Activated CD8-positive, alpha-beta T cell treated with anti-CD3 and anti-CD28 coated beads for 36 hours (primary cell): ENCODE measurements at regions not wholly inside any gene's neighbourhood (a gene's known extent, or its start where the extent isn't known, plus 50 kb on each side); places are given as distances from the start of the nearest gene placed in this dataset.
"Not testable (repeated sequence)": the region's sequence is repeated elsewhere in the genome, so short reads cannot be mapped to it uniquely, and the experiment has no call there.

Experiments
- ATAC-seq: fragments of 200-7000 bp; cut with Tn5 transposase; one replicate; pipeline ENCODE4 v1.10.0; 2021; ENCODE audit warnings: mild to moderate bottlenecking, moderate library complexity
- CTCF ChIA-PET: fragments of 350-600 bp; sonication (Branson Sonifier 250); formaldehyde crosslinking; loops from one replicate; lab custom pipeline; 2021; ENCODE audit warnings: antibody characterized with exemption; lab: Charles Lee
- POLR2A ChIA-PET: fragments of 350-600 bp; sonication (Branson Sonifier 250); formaldehyde crosslinking; loops from one replicate; lab custom pipeline; 2021; ENCODE audit warnings: antibody characterized with exemption; lab: Charles Lee
- DNase-seq: peaks from one replicate; pipeline ENCODE4 v3.0.0-alpha.2; 2020
- H3K27ac Mint-ChIP-seq: one replicate; pipeline ENCODE4 v1.8.0; 2021; ENCODE audit warnings: mild to moderate bottlenecking, mixed read lengths
- H3K27me3 Mint-ChIP-seq: one replicate; pipeline ENCODE4 v1.8.0; 2021; ENCODE audit warnings: mixed read lengths
- H3K36me3 Mint-ChIP-seq: one replicate; pipeline ENCODE4 v1.8.0; 2021; ENCODE audit warnings: low read depth, mixed read lengths
- H3K4me1 Mint-ChIP-seq: one replicate; pipeline ENCODE4 v1.8.0; 2021; ENCODE audit warnings: low read depth, mixed read lengths
- H3K4me3 Mint-ChIP-seq: one replicate; pipeline ENCODE4 v1.8.0; 2021; ENCODE audit warnings: mild to moderate bottlenecking, moderate library complexity, mixed read lengths
- H3K9me3 Mint-ChIP-seq: one replicate; pipeline ENCODE4 v1.8.0; 2021; ENCODE audit warnings: mixed read lengths
- intact Hi-C: fragments of 100-400 bp; cut with micrococcal nuclease; formaldehyde crosslinking; loops from one replicate; pipeline ENCODE4 v1.10.0; 2022
- TF ChIP-seq, protein P1 (sequence below): fragments of 200-600 bp; IDR thresholded peaks from one replicate; pipeline ENCODE4 v1.8.0; 2022; ENCODE audit warnings: antibody characterized with exemption, mild to moderate bottlenecking

DNA sequence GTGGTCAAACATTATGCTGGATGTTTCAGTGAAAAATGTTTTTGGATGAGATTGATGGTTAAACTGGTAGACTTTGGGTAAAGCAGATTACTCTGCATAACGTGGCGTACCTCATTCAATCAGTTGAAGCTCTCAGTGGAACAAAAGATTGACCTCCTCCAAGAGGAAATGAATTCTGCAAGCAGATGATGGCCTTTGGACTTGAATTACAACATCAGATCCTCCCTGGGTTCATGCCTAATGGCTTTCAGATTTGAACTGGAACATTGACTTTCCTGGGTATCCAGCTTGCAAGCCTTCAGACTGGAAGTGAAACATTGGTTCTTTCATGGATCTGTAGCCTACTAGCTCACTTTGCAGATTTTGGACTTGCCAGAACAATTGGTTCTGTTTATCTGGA lies 169.3 kb upstream of the MALRD1 start:
- Mint-ChIP-seq H3K4me3 (no peak overlapping the region), H3K27ac (no peak overlapping the region), H3K4me1 (no peaks in the 10 kb centered on the region), H3K27me3 (no peaks in the 10 kb centered on the region), H3K9me3 (no peaks in the 10 kb centered on the region), H3K36me3 (no peaks in the 10 kb centered on the region)
- no peak for DNase-seq
- intact Hi-C loops: no loop called here
- ChIA-PET POLR2A (no interaction called here), CTCF (no interaction called here)
- TF ChIP-seq, protein P1, sequence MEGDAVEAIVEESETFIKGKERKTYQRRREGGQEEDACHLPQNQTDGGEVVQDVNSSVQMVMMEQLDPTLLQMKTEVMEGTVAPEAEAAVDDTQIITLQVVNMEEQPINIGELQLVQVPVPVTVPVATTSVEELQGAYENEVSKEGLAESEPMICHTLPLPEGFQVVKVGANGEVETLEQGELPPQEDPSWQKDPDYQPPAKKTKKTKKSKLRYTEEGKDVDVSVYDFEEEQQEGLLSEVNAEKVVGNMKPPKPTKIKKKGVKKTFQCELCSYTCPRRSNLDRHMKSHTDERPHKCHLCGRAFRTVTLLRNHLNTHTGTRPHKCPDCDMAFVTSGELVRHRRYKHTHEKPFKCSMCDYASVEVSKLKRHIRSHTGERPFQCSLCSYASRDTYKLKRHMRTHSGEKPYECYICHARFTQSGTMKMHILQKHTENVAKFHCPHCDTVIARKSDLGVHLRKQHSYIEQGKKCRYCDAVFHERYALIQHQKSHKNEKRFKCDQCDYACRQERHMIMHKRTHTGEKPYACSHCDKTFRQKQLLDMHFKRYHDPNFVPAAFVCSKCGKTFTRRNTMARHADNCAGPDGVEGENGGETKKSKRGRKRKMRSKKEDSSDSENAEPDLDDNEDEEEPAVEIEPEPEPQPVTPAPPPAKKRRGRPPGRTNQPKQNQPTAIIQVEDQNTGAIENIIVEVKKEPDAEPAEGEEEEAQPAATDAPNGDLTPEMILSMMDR: no peak
- ATAC-seq: no peak

GRCh38 chr10:18880530-18880929 lies 168.1 kb upstream of the MALRD1 start:
- H3K9me3 Mint-ChIP-seq: no peaks in the 10 kb centered on the region
- H3K27me3 Mint-ChIP-seq: no peaks in the 10 kb centered on the region
- ChIA-PET CTCF (no interaction called here), POLR2A (no interaction called here)
- H3K36me3 Mint-ChIP-seq: no peaks in the 10 kb centered on the region
- H3K4me3 Mint-ChIP-seq: no peak overlapping the region
- no peaks in the 10 kb centered on the region for H3K4me1 Mint-ChIP-seq
- ATAC-seq: no peak
- intact Hi-C loops: no loop called here
- H3K27ac Mint-ChIP-seq: no peak overlapping the region
- TF ChIP-seq, protein P1: no peak
- no peak for DNase-seq

DNA sequence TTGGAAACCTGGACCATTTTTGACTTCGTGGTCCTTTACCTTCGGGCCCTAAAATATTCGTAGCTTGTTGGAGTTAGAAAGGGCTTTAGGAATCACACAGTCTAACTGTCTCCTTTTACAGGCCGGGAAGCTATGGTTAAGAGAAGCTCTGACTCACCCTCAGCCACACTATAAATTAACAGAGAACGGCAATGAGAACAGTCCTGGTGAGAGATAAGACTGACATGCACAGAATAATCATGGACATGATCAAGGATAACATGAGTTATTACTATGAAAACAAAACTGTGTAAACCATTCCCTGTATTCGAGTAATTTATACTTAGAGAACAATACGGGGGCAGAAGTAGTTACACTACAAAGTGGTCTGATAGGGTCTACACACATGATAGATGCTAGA lies 162.5 kb upstream of the MALRD1 start:
- no peak overlapping the region for H3K4me3 Mint-ChIP-seq
- ATAC-seq (no peak), DNase-seq (no peak)
- no peaks in the 10 kb centered on the region for H3K36me3 Mint-ChIP-seq
- H3K27ac Mint-ChIP-seq: no peak overlapping the region
- intact Hi-C loops: no loop called here
- ChIA-PET POLR2A (no interaction called here), CTCF (no interaction called here)
- TF ChIP-seq, protein P1: no peak
- H3K4me1 Mint-ChIP-seq: no peaks in the 10 kb centered on the region
- no peaks in the 10 kb centered on the region for H3K27me3 Mint-ChIP-seq
- H3K9me3 Mint-ChIP-seq: no peaks in the 10 kb centered on the region

GRCh38 chr10:18906636-18907035 lies 142.0 kb upstream of the MALRD1 start:
- Mint-ChIP-seq H3K27me3 (no peaks in the 10 kb centered on the region), H3K4me3 (no peak overlapping the region), H3K27ac (no peak overlapping the region), H3K36me3 (no peaks in the 10 kb centered on the region), H3K4me1 (no peaks in the 10 kb centered on the region), H3K9me3 (peaks cover 10% of the 10 kb centered on the region)
- DNase-seq: no peak
- CTCF ChIA-PET: no interaction called here
- TF ChIP-seq, protein P1: no peak
- POLR2A ChIA-PET: no interaction called here
- no peak for ATAC-seq
- intact Hi-C loops: no loop called here

DNA sequence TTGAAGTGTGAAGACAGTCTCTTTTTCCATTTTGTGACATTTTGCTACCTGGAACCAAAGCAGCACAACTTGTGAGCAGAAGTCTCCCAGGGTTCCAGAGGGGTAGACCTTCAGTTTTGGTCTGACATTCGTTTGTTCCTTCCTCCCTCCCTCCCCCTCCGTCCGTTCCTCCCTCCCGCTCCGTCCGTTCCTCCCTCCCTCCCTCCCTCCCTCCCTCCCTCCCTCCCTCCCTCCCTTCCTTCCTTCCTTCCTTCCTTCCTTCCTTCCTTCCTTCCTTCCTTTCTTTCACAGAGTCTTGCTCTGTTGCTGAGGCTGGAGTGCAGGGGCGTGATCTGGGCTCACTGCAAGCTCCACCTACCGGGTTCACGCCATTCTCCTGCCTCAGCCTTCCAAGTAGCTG lies 131.2 kb upstream of the MALRD1 start:
- H3K9me3 Mint-ChIP-seq, CTCF ChIA-PET, H3K4me1 Mint-ChIP-seq, ATAC-seq, H3K36me3 Mint-ChIP-seq, H3K27me3 Mint-ChIP-seq, POLR2A ChIA-PET, H3K4me3 Mint-ChIP-seq, intact Hi-C loops, H3K27ac Mint-ChIP-seq, DNase-seq: not testable (repeated sequence)

DNA sequence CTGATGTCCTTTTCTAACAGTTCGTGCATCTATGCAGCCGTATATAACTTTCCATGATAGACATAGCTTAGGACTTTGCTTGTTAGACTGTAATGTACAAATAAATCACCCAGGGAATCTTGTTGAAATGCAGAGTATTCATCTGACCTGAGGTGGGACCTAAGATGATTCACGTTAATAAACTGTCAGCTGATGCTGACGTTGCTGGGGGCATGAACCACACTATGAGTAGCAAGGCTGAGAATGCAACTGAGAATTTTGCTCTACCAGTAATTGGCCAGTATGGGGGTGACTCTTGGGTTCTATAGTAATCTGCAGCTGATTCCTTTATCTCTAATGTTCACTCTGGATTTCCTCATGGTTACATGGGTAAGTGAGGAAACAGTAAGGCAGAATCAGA lies 130.1 kb upstream of the MALRD1 start:
- CTCF ChIA-PET: no interaction called here

More for the DNA sequence above, 130.1 kb upstream of the MALRD1 start:
- no peaks in the 10 kb centered on the region for H3K27me3 Mint-ChIP-seq
- POLR2A ChIA-PET: no interaction called here
- H3K4me3 Mint-ChIP-seq: no peak overlapping the region
- H3K4me1 Mint-ChIP-seq: no peaks in the 10 kb centered on the region
- H3K27ac Mint-ChIP-seq: no peak overlapping the region
- DNase-seq (no peak), ATAC-seq (no peak)
- H3K9me3 Mint-ChIP-seq: peaks cover 3% of the 10 kb centered on the region
- TF ChIP-seq, protein P1: no peak
- intact Hi-C loops: no loop called here
- H3K36me3 Mint-ChIP-seq: no peaks in the 10 kb centered on the region
